Neural progenitor cell (in vitro differentiated cells): ENCODE measurements at regions not wholly inside any gene's neighbourhood (a gene's known extent, or its start where the extent isn't known, plus 50 kb on each side); places are given as distances from the start of the nearest gene placed in this dataset.
"Not testable (repeated sequence)": the region's sequence is repeated elsewhere in the genome, so short reads cannot be mapped to it uniquely, and the experiment has no call there.

ENCODE experiments used
- DNase-seq: peaks from one replicate; pipeline ENCODE4 v3.0.0-alpha.2; 2016; ENCODE audit warnings: low spot score
- H2AFZ ChIP-seq: fragments of 200-600 bp; sonication (generic); replicated peaks from 2 replicates; pipeline ENCODE4 v1.6.1; 2016; ENCODE audit warnings: antibody characterized with exemption
- H3F3A ChIP-seq: fragments of 200-600 bp; sonication (generic); 2 replicates; pipeline ENCODE4 v1.6.1; 2016; ENCODE audit warnings: antibody characterized with exemption, low read depth
- H3K27ac ChIP-seq: fragments of 200-600 bp; sonication (generic); 2 replicates; pipeline ENCODE4 v1.5.1; 2016; ENCODE audit warnings: mild to moderate bottlenecking
- H3K27me3 ChIP-seq: fragments of 200-600 bp; sonication (generic); 2 replicates; pipeline ENCODE4 v1.6.1; 2016; ENCODE audit warnings: mild to moderate bottlenecking, moderate library complexity
- H3K36me3 ChIP-seq: fragments of 200-600 bp; sonication (generic); 2 replicates; pipeline ENCODE4 v1.5.1; 2016
- H3K4me1 ChIP-seq: fragments of 200-600 bp; sonication (generic); 2 replicates; pipeline ENCODE4 v1.6.1; 2016; ENCODE audit warnings: mixed run types
- H3K4me2 ChIP-seq: fragments of 200-600 bp; sonication (generic); 2 replicates; pipeline ENCODE4 v1.6.1; 2016
- H3K4me3 ChIP-seq: fragments of 200-600 bp; sonication (generic); 2 replicates; pipeline ENCODE4 v1.5.1; 2016
- H3K79me2 ChIP-seq: fragments of 200-600 bp; sonication (generic); 2 replicates; pipeline ENCODE4 v1.6.1; 2016; ENCODE audit warnings: low read depth
- H3K9ac ChIP-seq: fragments of 200-600 bp; sonication (generic); 2 replicates; pipeline ENCODE4 v1.6.1; 2016
- H3K9me3 ChIP-seq: fragments of 200-600 bp; sonication (generic); 2 replicates; pipeline ENCODE4 v1.5.1; 2016; ENCODE audit warnings: low read depth
- H4K20me1 ChIP-seq: fragments of 200-600 bp; sonication (generic); 2 replicates; pipeline ENCODE4 v1.6.1; 2016; ENCODE audit warnings: low read depth
- H3K27ac Mint-ChIP-seq: 3 replicates; pipeline ENCODE4 v1.8.0; 2021; ENCODE audit warnings: mixed read lengths
- H3K27me3 Mint-ChIP-seq: 2 replicates; pipeline ENCODE4 v1.8.0; 2022; ENCODE audit warnings: low read depth, mild to moderate bottlenecking, inconsistent platforms, moderate library complexity, mixed read lengths; ENCODE audit not compliant: insufficient read depth
- H3K36me3 Mint-ChIP-seq: 3 replicates; pipeline ENCODE4 v1.8.0; 2021; ENCODE audit warnings: mixed read lengths
- H3K4me1 Mint-ChIP-seq: 3 replicates; pipeline ENCODE4 v1.8.0; 2021; ENCODE audit warnings: mixed read lengths
- H3K4me3 Mint-ChIP-seq: 3 replicates; pipeline ENCODE4 v1.8.0; 2021; ENCODE audit warnings: mild to moderate bottlenecking, moderate library complexity, mixed read lengths
- H3K9me3 Mint-ChIP-seq: 3 replicates; pipeline ENCODE4 v1.8.0; 2020; ENCODE audit warnings: mixed read lengths
- EZH2 ChIP-seq: fragments of 200-600 bp; sonication (generic); IDR thresholded peaks from 2 replicates; pipeline ENCODE4 v1.6.1; 2017; ENCODE audit warnings: antibody characterized with exemption, mild to moderate bottlenecking, moderate library complexity
- EZH2phosphoT487 ChIP-seq: fragments of 200-600 bp; sonication (generic); IDR thresholded peaks from 2 replicates; pipeline ENCODE4 v1.6.1; 2017; ENCODE audit warnings: antibody characterized with exemption
- TF ChIP-seq, protein P1 (sequence below): fragments of 200-600 bp; sonication (generic); IDR thresholded peaks from 2 replicates; pipeline ENCODE4 v1.5.1; 2017; ENCODE audit warnings: antibody characterized with exemption, mild to moderate bottlenecking

GRCh38 chr6:99711302-99711701 lies 104.7 kb downstream of the PRDM13 start:
- Histone ChIP-seq H3K4me1 (no peaks in the 10 kb centered on the region), H3K4me3 (no peak overlapping the region), H3K9ac (no peak overlapping the region), H3K36me3 (no peaks in the 10 kb centered on the region), H3K79me2 (no peaks in the 10 kb centered on the region), H2AFZ (no peak overlapping the region), H3K27ac (no peak overlapping the region), H3F3A (no peaks in the 10 kb centered on the region), H3K4me2 (no peak overlapping the region), H3K9me3 (no peaks in the 10 kb centered on the region), H3K27me3 (no peaks in the 10 kb centered on the region), H4K20me1 (no peaks in the 10 kb centered on the region)
- Mint-ChIP-seq H3K27me3 (no peaks in the 10 kb centered on the region), H3K9me3 (peaks cover under 1% of the 10 kb centered on the region), H3K36me3 (no peaks in the 10 kb centered on the region), H3K4me3 (no peak overlapping the region), H3K27ac (no peak overlapping the region), H3K4me1 (no peaks in the 10 kb centered on the region)
- TF ChIP-seq, protein P1, sequence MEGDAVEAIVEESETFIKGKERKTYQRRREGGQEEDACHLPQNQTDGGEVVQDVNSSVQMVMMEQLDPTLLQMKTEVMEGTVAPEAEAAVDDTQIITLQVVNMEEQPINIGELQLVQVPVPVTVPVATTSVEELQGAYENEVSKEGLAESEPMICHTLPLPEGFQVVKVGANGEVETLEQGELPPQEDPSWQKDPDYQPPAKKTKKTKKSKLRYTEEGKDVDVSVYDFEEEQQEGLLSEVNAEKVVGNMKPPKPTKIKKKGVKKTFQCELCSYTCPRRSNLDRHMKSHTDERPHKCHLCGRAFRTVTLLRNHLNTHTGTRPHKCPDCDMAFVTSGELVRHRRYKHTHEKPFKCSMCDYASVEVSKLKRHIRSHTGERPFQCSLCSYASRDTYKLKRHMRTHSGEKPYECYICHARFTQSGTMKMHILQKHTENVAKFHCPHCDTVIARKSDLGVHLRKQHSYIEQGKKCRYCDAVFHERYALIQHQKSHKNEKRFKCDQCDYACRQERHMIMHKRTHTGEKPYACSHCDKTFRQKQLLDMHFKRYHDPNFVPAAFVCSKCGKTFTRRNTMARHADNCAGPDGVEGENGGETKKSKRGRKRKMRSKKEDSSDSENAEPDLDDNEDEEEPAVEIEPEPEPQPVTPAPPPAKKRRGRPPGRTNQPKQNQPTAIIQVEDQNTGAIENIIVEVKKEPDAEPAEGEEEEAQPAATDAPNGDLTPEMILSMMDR: no peak
- TF ChIP-seq EZH2phosphoT487 (no peak), EZH2 (no peak)
- no peak for DNase-seq

- no peak overlapping the region for H3K9ac ChIP-seq
- no peaks in the 10 kb centered on the region for H3K4me1 ChIP-seq
- DNase-seq: no peak
- no peaks in the 10 kb centered on the region for H3K4me1 Mint-ChIP-seq
- no peak overlapping the region for H2AFZ ChIP-seq
- H3K27me3 ChIP-seq: no peaks in the 10 kb centered on the region
- no peak overlapping the region for H3K4me3 ChIP-seq
- TF ChIP-seq, protein P1: no peak
- no peak for TF ChIP-seq EZH2phosphoT487
- no peak for TF ChIP-seq EZH2
- H3K4me3 Mint-ChIP-seq: no peak overlapping the region
- H3K27ac ChIP-seq: no peak overlapping the region
- H3K9me3 Mint-ChIP-seq: peaks cover 5% of the 10 kb centered on the region
- H3K9me3 ChIP-seq: no peaks in the 10 kb centered on the region
- no peaks in the 10 kb centered on the region for H3K79me2 ChIP-seq
- H3F3A ChIP-seq: no peaks in the 10 kb centered on the region
- no peak overlapping the region for H3K4me2 ChIP-seq
- no peaks in the 10 kb centered on the region for H3K36me3 ChIP-seq
- no peaks in the 10 kb centered on the region for H3K36me3 Mint-ChIP-seq
- H4K20me1 ChIP-seq: no peaks in the 10 kb centered on the region
- no peaks in the 10 kb centered on the region for H3K27me3 Mint-ChIP-seq
- no peak overlapping the region for H3K27ac Mint-ChIP-seq
Measured at GRCh38 chr6:99711925-99712324, 105.3 kb downstream of the PRDM13 start.

DNA sequence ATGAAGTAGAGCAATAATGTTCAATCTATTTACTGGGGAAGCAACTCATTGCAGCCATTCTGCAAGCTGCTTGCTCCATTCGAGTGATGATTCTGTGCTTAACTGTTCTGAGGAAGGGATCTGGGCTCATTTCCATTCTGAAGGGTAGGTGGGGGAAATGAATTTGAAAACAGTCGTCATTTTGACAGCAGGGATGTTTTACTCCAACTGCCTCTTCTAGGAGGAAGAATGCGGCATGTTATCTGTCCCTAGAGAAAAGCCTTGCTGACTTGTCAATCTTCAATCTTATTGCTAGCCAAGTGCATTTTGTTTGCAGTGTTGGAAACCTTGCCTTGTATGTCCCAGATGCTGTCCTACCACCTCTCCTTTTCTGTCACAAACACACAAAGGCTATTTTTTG lies 105.9 kb downstream of the PRDM13 start:
- Histone ChIP-seq H3K27me3 (no peaks in the 10 kb centered on the region), H3K4me1 (no peaks in the 10 kb centered on the region), H3K9ac (no peak overlapping the region), H3K4me2 (no peak overlapping the region), H3K9me3 (no peaks in the 10 kb centered on the region), H2AFZ (no peak overlapping the region), H3F3A (no peaks in the 10 kb centered on the region), H3K36me3 (no peaks in the 10 kb centered on the region), H3K79me2 (no peaks in the 10 kb centered on the region), H4K20me1 (no peaks in the 10 kb centered on the region), H3K4me3 (no peak overlapping the region), H3K27ac (no peak overlapping the region)
- no peak for DNase-seq
- no peaks in the 10 kb centered on the region for H3K4me1 Mint-ChIP-seq
- no peaks in the 10 kb centered on the region for H3K27me3 Mint-ChIP-seq
- H3K36me3 Mint-ChIP-seq: no peaks in the 10 kb centered on the region
- peaks cover 5% of the 10 kb centered on the region for H3K9me3 Mint-ChIP-seq
- no peak overlapping the region for H3K27ac Mint-ChIP-seq
- TF ChIP-seq EZH2 (no peak), EZH2phosphoT487 (no peak)
- TF ChIP-seq, protein P1: no peak
- no peak overlapping the region for H3K4me3 Mint-ChIP-seq

DNA sequence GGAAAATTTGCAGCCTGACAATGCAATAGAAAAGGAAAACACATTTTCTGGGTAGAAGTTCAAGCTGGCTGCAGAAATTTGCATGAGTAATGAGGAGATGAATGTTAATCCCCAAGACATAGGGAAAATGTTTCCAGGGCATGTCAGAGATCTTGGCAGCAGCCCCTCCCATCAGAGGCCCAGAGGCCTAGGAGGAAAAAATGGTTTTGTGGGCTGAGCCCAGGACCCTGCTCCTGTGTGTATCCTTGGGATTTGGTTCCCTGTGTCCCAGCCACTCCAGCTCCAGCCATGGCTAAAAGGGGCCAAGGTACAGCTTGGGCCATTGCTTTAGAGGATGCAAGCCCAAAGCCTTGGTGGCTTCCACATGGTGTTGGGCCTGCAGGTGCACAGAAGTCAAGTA lies 115.4 kb downstream of the PRDM13 start:
- H3F3A ChIP-seq, H3K27me3 Mint-ChIP-seq, H3K9me3 ChIP-seq, H3K4me3 ChIP-seq, H3K4me1 Mint-ChIP-seq, DNase-seq, H3K27me3 ChIP-seq, H3K4me3 Mint-ChIP-seq, H3K36me3 ChIP-seq, H2AFZ ChIP-seq, H3K4me2 ChIP-seq, H3K9ac ChIP-seq, H3K27ac Mint-ChIP-seq, H3K79me2 ChIP-seq, H4K20me1 ChIP-seq, H3K4me1 ChIP-seq, H3K27ac ChIP-seq, H3K36me3 Mint-ChIP-seq: not testable (repeated sequence)
- H3K9me3 Mint-ChIP-seq: peaks cover 16% of the 10 kb centered on the region

GRCh38 chr6:99730237-99730636 lies 123.6 kb downstream of the PRDM13 start:
- not testable (repeated sequence) for H3K4me2 ChIP-seq, H3K79me2 ChIP-seq, H3K4me1 Mint-ChIP-seq, H4K20me1 ChIP-seq, H3K9me3 ChIP-seq, H3K4me1 ChIP-seq, H3K4me3 Mint-ChIP-seq, H3K27me3 ChIP-seq, H3K27ac ChIP-seq, H3F3A ChIP-seq, H3K27me3 Mint-ChIP-seq, H3K9me3 Mint-ChIP-seq, H3K36me3 Mint-ChIP-seq, H3K4me3 ChIP-seq, H3K27ac Mint-ChIP-seq, H2AFZ ChIP-seq, H3K9ac ChIP-seq, H3K36me3 ChIP-seq, DNase-seq
